HEK293 (cell line): ENCODE measurements at regions not wholly inside any gene's neighbourhood (a gene's known extent, or its start where the extent isn't known, plus 50 kb on each side); places are given as distances from the start of the nearest gene placed in this dataset.

Source experiments
- CTCF ChIA-PET: fragments of 350-600 bp; formaldehyde crosslinking; extraction: SDS; loops from one replicate; lab custom pipeline; 2021; ENCODE audit warnings: antibody characterized with exemption; lab: Yijun Ruan, JAX
- POLR2A ChIA-PET: fragments of 300-600 bp; formaldehyde crosslinking; extraction: SDS; loops from one replicate; lab custom pipeline; 2020; ENCODE audit warnings: antibody characterized with exemption, inconsistent platforms; lab: Yijun Ruan, JAX
- H3K27ac ChIP-seq: fragments of 200-500 bp; sonication (Bioruptor generic); 2 replicates; pipeline ENCODE4 v1.5.1; 2014; ENCODE audit warnings: low read depth, low read length, control low read depth, inconsistent platforms; ENCODE audit errors: extremely low read depth
- H3K36me3 ChIP-seq, 2 experiments: fragments of 200-500 bp in 1 of 2; sonication (Bioruptor generic) in 1 of 2; 1 replicate in 1 of 2; 2 replicates in 1 of 2; pipeline ENCODE4 v1.5.1; 2014 to 2017; ENCODE audit warnings: inconsistent platforms in 2 of 2, low read length in 2 of 2; ENCODE audit not compliant: control insufficient read depth in 2 of 2, insufficient read depth in 1 of 2
- H3K4me1 ChIP-seq: fragments of 200-500 bp; sonication (Bioruptor generic); 2 replicates; pipeline ENCODE4 v1.5.1; 2014; ENCODE audit warnings: mild to moderate bottlenecking, low read length, inconsistent platforms; ENCODE audit not compliant: control insufficient read depth, insufficient read depth
- H3K4me3 ChIP-seq: 2 replicates; pipeline ENCODE4 v1.5.1; 2011; ENCODE audit warnings: low read depth, mild to moderate bottlenecking, control low read depth, low read length, moderate library complexity
- H3K9me3 ChIP-seq: fragments of 200-500 bp; sonication (Bioruptor generic); 2 replicates; pipeline ENCODE4 v1.5.1; 2014; ENCODE audit warnings: low read depth, low read length, inconsistent platforms; ENCODE audit not compliant: control insufficient read depth, insufficient read depth
- MYNN ChIP-seq: fragments of 450-650 bp; formaldehyde crosslinking; IDR thresholded peaks from 2 replicates; pipeline ENCODE4 v1.5.1; 2016; ENCODE audit warnings: missing biosample characterization, missing genetic modification characterization, borderline replicate concordance
- ZBTB1 ChIP-seq: fragments of 450-650 bp; formaldehyde crosslinking; IDR thresholded peaks from 2 replicates; pipeline ENCODE4 v1.5.1; 2016; ENCODE audit warnings: missing biosample characterization, missing genetic modification characterization
- ZFP69B ChIP-seq: fragments of 450-650 bp; formaldehyde crosslinking; IDR thresholded peaks from 2 replicates; pipeline ENCODE4 v1.5.1; 2016; ENCODE audit warnings: missing biosample characterization, missing genetic modification characterization
- ZNF10 ChIP-seq: fragments of 450-650 bp; formaldehyde crosslinking; IDR thresholded peaks from 2 replicates; pipeline ENCODE4 v1.5.1; 2017; ENCODE audit warnings: missing biosample characterization, missing genetic modification characterization
- ZNF169 ChIP-seq: fragments of 450-650 bp; formaldehyde crosslinking; IDR thresholded peaks from 2 replicates; pipeline ENCODE4 v1.5.1; 2016; ENCODE audit warnings: missing biosample characterization, missing genetic modification characterization
- ZNF184 ChIP-seq: fragments of 450-650 bp; IDR thresholded peaks from 2 replicates; pipeline ENCODE4 v1.5.1; 2018; ENCODE audit warnings: missing biosample characterization, mild to moderate bottlenecking, missing genetic modification characterization
- ZNF19 ChIP-seq: fragments of 450-650 bp; formaldehyde crosslinking; IDR thresholded peaks from 2 replicates; pipeline ENCODE4; 2016; ENCODE audit warnings: missing biosample characterization, missing genetic modification characterization, low read depth
- ZNF202 ChIP-seq: fragments of 450-650 bp; formaldehyde crosslinking; IDR thresholded peaks from 2 replicates; pipeline ENCODE4 v1.5.1; 2016; ENCODE audit warnings: missing biosample characterization, missing genetic modification characterization, borderline replicate concordance
- ZNF211 ChIP-seq: fragments of 450-650 bp; formaldehyde crosslinking; IDR thresholded peaks from 2 replicates; pipeline ENCODE4 v1.5.1; 2016; ENCODE audit warnings: low read depth, missing biosample characterization, missing genetic modification characterization
- ZNF341 ChIP-seq: fragments of 450-650 bp; formaldehyde crosslinking; IDR thresholded peaks from 2 replicates; pipeline ENCODE4; 2016; ENCODE audit warnings: low read depth, missing biosample characterization, missing genetic modification characterization
- ZNF404 ChIP-seq: fragments of 450-650 bp; formaldehyde crosslinking; IDR thresholded peaks from 2 replicates; pipeline ENCODE4 v1.5.1; 2017; ENCODE audit warnings: missing biosample characterization, missing genetic modification characterization
- ZNF548 ChIP-seq: fragments of 450-650 bp; formaldehyde crosslinking; IDR thresholded peaks from 2 replicates; pipeline ENCODE4 v1.5.1; 2016; ENCODE audit warnings: missing biosample characterization, missing genetic modification characterization
- ZNF555 ChIP-seq: fragments of 450-650 bp; formaldehyde crosslinking; conservative IDR thresholded peaks from 2 replicates; pipeline ENCODE4 v1.5.1; 2017; ENCODE audit warnings: missing biosample characterization, mild to moderate bottlenecking, missing genetic modification characterization, inconsistent platforms
- ZNF610 ChIP-seq: fragments of 450-650 bp; formaldehyde crosslinking; IDR thresholded peaks from 2 replicates; pipeline ENCODE4 v1.5.1; 2016; ENCODE audit warnings: missing biosample characterization, missing genetic modification characterization, borderline replicate concordance
- ZNF623 ChIP-seq: fragments of 450-650 bp; formaldehyde crosslinking; IDR thresholded peaks from 2 replicates; pipeline ENCODE4 v1.5.1; 2016; ENCODE audit warnings: missing biosample characterization, missing genetic modification characterization
- ZNF658 ChIP-seq: fragments of 450-650 bp; formaldehyde crosslinking; IDR thresholded peaks from 2 replicates; pipeline ENCODE4; 2016; ENCODE audit warnings: missing biosample characterization, missing genetic modification characterization
- ZSCAN16 ChIP-seq: fragments of 450-650 bp; formaldehyde crosslinking; IDR thresholded peaks from 2 replicates; pipeline ENCODE4 v1.5.1; 2016; ENCODE audit warnings: missing biosample characterization, missing genetic modification characterization
- ZSCAN23 ChIP-seq: fragments of 450-650 bp; formaldehyde crosslinking; IDR thresholded peaks from 2 replicates; pipeline ENCODE4 v1.5.1; 2016; ENCODE audit warnings: missing biosample characterization, missing genetic modification characterization
- TF ChIP-seq, protein P1 (sequence below): sonication (generic); formaldehyde crosslinking; IDR thresholded peaks from 2 replicates; pipeline ENCODE4 v1.8.1; 2022; ENCODE audit warnings: mild to moderate bottlenecking, moderate library complexity, missing genetic modification reagents
- TF ChIP-seq, protein P2 (sequence below): fragments of 450-650 bp; IDR thresholded peaks from 2 replicates; pipeline ENCODE4 v1.5.1; 2018; ENCODE audit warnings: missing biosample characterization, missing genetic modification characterization
- TF ChIP-seq, protein P3 (sequence below): fragments of 450-650 bp; formaldehyde crosslinking; IDR thresholded peaks from 2 replicates; pipeline ENCODE4 v1.5.1; 2016; ENCODE audit warnings: missing biosample characterization, missing genetic modification characterization

DNA sequence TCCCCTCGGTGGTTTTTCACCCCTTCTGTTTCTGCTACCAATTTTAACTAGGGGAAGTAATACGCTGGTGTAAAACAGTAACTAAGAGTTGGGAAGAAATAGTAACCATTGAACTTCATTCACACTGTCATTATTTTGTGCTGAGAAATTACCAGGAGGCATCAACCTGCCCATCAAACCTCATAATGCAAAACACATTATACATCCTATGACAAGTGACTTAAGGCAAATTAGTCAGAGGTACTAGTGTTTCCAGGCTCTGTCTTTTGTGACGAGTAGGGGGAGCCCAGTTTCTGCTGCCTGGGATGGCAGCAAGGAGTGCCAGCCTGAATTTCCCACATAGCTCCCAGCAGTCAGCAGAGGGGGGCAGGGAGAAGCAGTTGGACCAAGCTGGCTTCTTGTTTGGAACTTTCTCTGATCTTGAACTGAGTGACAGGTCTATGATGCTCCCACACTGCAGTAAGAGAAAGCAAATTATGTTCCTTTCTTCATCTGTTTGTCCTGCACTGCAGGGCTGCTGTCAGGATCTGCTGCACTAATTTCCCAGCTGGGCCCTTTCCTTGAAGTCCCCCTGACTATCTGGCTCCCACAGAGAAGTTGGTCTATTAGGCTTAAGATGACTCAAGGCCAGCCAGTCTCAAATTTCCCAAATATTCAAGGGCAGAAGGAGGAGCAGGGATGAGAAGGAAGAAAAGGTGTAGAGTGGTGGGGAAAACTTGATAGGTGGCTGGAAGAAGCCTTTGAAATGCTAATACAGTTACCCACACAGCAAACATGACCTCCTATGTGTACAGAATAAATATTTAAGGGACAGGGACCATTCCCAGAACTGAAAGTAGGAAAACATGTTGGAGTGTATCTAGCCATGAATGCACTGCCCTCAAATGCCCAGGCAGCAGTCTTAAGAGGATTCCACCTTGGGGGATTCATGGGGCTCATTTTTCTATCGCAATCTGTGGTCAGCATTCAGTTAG, 322.8 kb downstream of the SEC16B start:
- Histone ChIP-seq H3K4me1 (no peaks in the 10 kb centered on the region), H3K27ac (no peak overlapping the region), H3K36me3 (no peaks in the 10 kb centered on the region), H3K9me3 (no peaks in the 10 kb centered on the region), H3K4me3 (no peak overlapping the region)
- POLR2A ChIA-PET, result no interaction called here
- CTCF ChIA-PET, result no interaction called here
- TF ChIP-seq ZNF404, result no peak
- no peak for TF ChIP-seq ZNF202
- TF ChIP-seq, protein P1, sequence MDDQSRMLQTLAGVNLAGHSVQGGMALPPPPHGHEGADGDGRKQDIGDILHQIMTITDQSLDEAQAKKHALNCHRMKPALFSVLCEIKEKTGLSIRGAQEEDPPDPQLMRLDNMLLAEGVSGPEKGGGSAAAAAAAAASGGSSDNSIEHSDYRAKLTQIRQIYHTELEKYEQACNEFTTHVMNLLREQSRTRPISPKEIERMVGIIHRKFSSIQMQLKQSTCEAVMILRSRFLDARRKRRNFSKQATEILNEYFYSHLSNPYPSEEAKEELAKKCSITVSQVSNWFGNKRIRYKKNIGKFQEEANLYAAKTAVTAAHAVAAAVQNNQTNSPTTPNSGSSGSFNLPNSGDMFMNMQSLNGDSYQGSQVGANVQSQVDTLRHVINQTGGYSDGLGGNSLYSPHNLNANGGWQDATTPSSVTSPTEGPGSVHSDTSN (CRISPR knock-in tag), result no peak
- TF ChIP-seq ZNF169 (tag by site-specific recombination), result no peak
- TF ChIP-seq MYNN (tag by site-specific recombination), result no peak
- no peak for TF ChIP-seq ZFP69B (tag by site-specific recombination)
- TF ChIP-seq ZNF10 (tag by site-specific recombination), result no peak
- TF ChIP-seq ZSCAN16 (tag by site-specific recombination), result no peak
- TF ChIP-seq ZNF184 (tag by site-specific recombination), result no peak
- TF ChIP-seq ZNF548, result no peak
- no peak for TF ChIP-seq ZNF19 (tag by site-specific recombination)
- TF ChIP-seq, protein P2, sequence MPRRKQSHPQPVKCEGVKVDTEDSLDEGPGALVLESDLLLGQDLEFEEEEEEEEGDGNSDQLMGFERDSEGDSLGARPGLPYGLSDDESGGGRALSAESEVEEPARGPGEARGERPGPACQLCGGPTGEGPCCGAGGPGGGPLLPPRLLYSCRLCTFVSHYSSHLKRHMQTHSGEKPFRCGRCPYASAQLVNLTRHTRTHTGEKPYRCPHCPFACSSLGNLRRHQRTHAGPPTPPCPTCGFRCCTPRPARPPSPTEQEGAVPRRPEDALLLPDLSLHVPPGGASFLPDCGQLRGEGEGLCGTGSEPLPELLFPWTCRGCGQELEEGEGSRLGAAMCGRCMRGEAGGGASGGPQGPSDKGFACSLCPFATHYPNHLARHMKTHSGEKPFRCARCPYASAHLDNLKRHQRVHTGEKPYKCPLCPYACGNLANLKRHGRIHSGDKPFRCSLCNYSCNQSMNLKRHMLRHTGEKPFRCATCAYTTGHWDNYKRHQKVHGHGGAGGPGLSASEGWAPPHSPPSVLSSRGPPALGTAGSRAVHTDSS (tag by site-specific recombination), result no peak

DNA sequence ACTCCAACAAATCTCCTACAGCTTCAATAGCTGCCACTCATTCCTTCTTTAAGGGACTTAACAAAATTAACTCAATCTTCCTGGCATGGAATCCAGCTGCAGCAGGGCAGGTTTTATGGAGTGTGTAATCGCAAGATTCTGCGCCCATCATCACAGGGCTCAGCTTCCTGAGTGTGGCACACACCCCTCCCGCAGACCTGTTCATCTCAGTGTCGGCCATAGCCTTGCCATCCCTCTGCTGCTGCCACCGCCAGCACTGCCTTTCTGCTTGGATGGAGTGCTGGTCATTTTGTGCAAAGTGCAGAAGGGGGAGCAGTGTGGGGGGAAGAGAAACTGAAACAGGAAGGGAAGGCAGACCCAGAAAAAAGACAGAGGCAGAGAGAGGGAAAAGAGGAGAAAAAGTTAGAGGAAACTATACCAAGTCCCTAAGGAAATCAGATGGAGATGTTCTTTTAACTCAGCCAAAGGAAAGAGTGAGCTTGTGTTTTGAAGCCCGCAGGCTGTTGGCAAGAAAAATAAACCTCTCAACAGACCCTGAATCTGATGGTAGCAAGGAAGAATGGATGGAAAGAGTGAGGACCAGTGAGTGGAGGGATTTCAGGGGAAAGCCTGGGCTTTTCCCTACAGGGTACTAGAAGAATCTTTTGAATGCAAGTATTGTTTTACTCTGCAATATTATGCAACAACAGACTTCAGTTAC, 324.2 kb downstream of the SEC16B start:
- ChIA-PET POLR2A (no interaction called here), CTCF (no interaction called here)
- Histone ChIP-seq H3K27ac (no peak overlapping the region), H3K9me3 (no peaks in the 10 kb centered on the region), H3K36me3 (no peaks in the 10 kb centered on the region), H3K4me1 (no peaks in the 10 kb centered on the region), H3K4me3 (no peak overlapping the region)
- no peak for TF ChIP-seq ZNF610 (tag by site-specific recombination)
- no peak for TF ChIP-seq ZBTB1 (tag by site-specific recombination)
- TF ChIP-seq ZNF555, result no peak
- TF ChIP-seq, protein P3, sequence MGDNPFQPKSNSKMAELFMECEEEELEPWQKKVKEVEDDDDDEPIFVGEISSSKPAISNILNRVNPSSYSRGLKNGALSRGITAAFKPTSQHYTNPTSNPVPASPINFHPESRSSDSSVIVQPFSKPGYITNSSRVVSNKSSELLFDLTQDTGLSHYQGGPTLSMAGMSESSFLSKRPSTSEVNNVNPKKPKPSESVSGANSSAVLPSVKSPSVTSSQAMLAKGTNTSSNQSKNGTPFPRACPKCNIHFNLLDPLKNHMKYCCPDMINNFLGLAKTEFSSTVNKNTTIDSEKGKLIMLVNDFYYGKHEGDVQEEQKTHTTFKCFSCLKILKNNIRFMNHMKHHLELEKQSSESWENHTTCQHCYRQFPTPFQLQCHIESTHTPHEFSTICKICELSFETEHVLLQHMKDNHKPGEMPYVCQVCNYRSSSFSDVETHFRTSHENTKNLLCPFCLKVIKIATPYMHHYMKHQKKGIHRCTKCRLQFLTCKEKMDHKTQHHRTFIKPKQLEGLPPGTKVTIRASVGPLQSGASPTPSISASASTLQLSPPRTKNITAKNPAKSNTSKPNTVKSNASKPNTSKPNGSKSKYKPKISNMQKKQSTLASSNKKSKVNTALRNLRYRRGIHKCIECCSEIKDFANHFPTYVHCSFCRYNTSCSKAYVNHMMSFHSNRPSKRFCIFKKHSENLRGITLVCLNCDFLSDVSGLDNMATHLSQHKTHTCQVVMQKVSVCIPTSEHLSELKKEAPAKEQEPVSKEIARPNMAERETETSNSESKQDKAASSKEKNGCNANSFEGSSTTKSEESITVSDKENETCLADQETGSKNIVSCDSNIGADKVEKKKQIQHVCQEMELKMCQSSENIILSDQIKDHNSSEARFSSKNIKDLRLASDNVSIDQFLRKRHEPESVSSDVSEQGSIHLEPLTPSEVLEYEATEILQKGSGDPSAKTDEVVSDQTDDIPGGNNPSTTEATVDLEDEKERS (tag by site-specific recombination), result no peak
- no peak for TF ChIP-seq ZNF211 (tag by site-specific recombination)
- TF ChIP-seq ZNF341 (tag by site-specific recombination), result no peak
- no peak for TF ChIP-seq ZNF623 (tag by site-specific recombination)
- TF ChIP-seq ZSCAN23 (tag by site-specific recombination), result no peak
- no peak for TF ChIP-seq ZNF658 (tag by site-specific recombination)
